MM.1S (cell line): ENCODE measurements at regions not wholly inside any gene's neighbourhood (a gene's known extent, or its start where the extent isn't known, plus 50 kb on each side); places are given as distances from the start of the nearest gene placed in this dataset.
"Not testable (repeated sequence)": the region's sequence is repeated elsewhere in the genome, so short reads cannot be mapped to it uniquely, and the experiment has no call there.

Source experiments
- CTCF ChIP-seq: fragments of 300-600 bp; sonication (generic); IDR thresholded peaks from 2 replicates; pipeline ENCODE4 v1.5.1; 2016; ENCODE audit warnings: antibody characterized with exemption, low read length, mixed read lengths
- EZH2 ChIP-seq: fragments of 300-600 bp; sonication (generic); optimal IDR thresholded peaks from 2 replicates; pipeline ENCODE3; 2017; ENCODE audit warnings: low read depth, mild to moderate bottlenecking, antibody characterized with exemption, low read length, mixed read lengths
- EZH2phosphoT487 ChIP-seq: fragments of 300-600 bp; sonication (generic); IDR thresholded peaks from 2 replicates; pipeline ENCODE4 v1.6.1; 2018; ENCODE audit warnings: antibody characterized with exemption, low read length

- not testable (repeated sequence) for TF ChIP-seq CTCF, EZH2, EZH2phosphoT487
Measured at GRCh38 chr5:54389399-54389798, 66.1 kb upstream of the HSPB3 start.
